ENCODE measurements at regions not wholly inside any gene's neighbourhood (a gene's known extent, or its start where the extent isn't known, plus 50 kb on each side); places are given as distances from the start of the nearest gene placed in this dataset.

DNA sequence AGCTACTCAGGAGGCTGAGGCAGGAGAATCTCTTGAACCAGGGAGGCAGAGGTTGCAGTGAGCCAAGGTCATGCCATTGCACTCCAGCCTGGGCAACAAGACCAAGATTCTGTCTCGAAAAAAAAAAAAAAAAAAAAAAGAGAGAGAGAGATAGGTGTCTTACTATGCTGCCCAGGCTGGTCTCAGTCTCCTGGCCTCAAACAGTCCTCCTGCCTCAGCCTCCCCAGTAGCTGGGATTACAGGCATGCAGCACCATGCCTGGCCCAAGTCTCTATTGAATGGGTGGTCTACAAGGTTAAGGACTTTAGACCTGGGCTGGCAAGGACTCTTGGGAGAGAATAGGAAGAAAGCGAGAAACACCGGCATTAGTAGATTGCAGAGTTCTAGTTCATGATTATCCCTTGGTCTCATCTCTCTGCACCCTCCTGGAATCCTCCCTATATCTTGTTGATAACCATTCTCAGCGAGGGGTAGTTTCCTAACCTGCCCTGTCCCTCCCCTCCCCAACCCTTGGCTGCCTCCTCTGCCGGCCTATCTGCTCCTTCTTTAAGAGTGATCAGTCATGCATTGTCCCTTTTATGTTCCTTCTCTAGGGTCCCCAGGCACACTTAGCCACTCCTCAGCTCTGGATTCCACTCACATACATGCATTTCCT, 128.1 kb upstream of the MAP1LC3B2 start:
- Mint-ChIP-seq H3K36me3 (ENCODE audit: low read depth) (peaks cover 2% of the 10 kb centered on the region), H3K4me1 (ENCODE audit: low read depth) (peaks cover 71% of the 10 kb centered on the region), H3K9me3 (ENCODE audit: low read depth) (peaks cover 5% of the 10 kb centered on the region), H3K27me3 (ENCODE audit: low read depth) (no peaks in the 10 kb centered on the region), H3K4me3 (ENCODE audit: unreplicated experiment) (no peak overlapping the region), H3K27ac (ENCODE audit: unreplicated experiment) (no peak overlapping the region)
- TF ChIP-seq CTCF (IDR thresholded peaks at IDR 0.05): no peak
- no peak for DNase-seq (ENCODE audit: low spot score)

DNA sequence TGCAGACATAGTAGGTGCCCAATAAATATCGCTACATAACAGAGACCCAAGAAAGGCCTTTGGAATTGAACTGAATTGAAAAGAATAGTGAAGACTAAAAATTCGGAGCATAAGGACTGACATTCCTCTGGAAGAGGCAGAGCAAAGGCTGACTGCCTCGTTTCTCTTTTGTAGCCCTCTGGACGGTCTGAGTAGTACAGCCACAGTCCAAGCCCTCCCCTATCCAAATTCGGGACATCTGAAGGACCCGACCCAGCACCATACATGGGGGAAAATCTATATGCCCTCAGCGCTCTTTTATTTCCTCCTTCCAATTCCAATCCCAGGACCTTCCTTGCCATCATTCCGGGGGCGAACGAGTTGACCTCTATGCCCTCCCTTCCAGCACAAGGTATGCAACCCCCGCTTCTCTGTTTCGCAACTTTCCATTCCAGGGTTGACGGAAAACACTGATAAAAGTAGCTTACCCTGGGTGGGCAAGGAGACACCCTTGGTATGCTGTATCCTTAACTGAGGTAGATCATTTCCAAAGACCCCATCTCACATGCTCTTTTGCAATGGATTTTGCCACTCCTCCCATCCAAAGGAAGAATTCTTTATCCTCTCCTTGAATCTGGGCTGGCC, 127.4 kb upstream of the MAP1LC3B2 start:
- H3K36me3 Mint-ChIP-seq (ENCODE audit: low read depth): peaks cover 2% of the 10 kb centered on the region
- no peak for DNase-seq (ENCODE audit: low spot score)
- no peak for TF ChIP-seq CTCF (IDR thresholded peaks at IDR 0.05)
- peaks cover 5% of the 10 kb centered on the region for H3K9me3 Mint-ChIP-seq (ENCODE audit: low read depth)
- H3K27me3 Mint-ChIP-seq (ENCODE audit: low read depth): no peaks in the 10 kb centered on the region
- peaks cover 67% of the 10 kb centered on the region for H3K4me1 Mint-ChIP-seq (ENCODE audit: low read depth)
- H3K4me3 Mint-ChIP-seq (ENCODE audit: unreplicated experiment): no peak overlapping the region
- H3K27ac Mint-ChIP-seq (ENCODE audit: unreplicated experiment): peak overlapping the region; percentile 49

GRCh38 chr12:116432314-116432750, 126.8 kb upstream of the MAP1LC3B2 start:
- Mint-ChIP-seq H3K4me1 (ENCODE audit: low read depth) (peaks cover 61% of the 10 kb centered on the region), H3K36me3 (ENCODE audit: low read depth) (peaks cover 2% of the 10 kb centered on the region), H3K27me3 (ENCODE audit: low read depth) (no peaks in the 10 kb centered on the region), H3K27ac (ENCODE audit: unreplicated experiment) (peak overlapping the region; percentile 49), H3K4me3 (ENCODE audit: unreplicated experiment) (no peak overlapping the region), H3K9me3 (ENCODE audit: low read depth) (peaks cover 5% of the 10 kb centered on the region)
- TF ChIP-seq CTCF (IDR thresholded peaks at IDR 0.05): no peak
- DNase-seq (ENCODE audit: low spot score): no peak

GRCh38 chr12:116433249-116433648, 125.9 kb upstream of the MAP1LC3B2 start:
- Mint-ChIP-seq H3K27me3 (ENCODE audit: low read depth) (no peaks in the 10 kb centered on the region), H3K4me3 (ENCODE audit: unreplicated experiment) (no peak overlapping the region), H3K4me1 (ENCODE audit: low read depth) (peaks cover 59% of the 10 kb centered on the region), H3K36me3 (ENCODE audit: low read depth) (peaks cover 2% of the 10 kb centered on the region), H3K27ac (ENCODE audit: unreplicated experiment) (peak overlapping the region; percentile 98), H3K9me3 (ENCODE audit: low read depth) (peaks cover 5% of the 10 kb centered on the region)
- DNase-seq (ENCODE audit: low spot score): no peak
- no peak for TF ChIP-seq CTCF (IDR thresholded peaks at IDR 0.05)

DNA sequence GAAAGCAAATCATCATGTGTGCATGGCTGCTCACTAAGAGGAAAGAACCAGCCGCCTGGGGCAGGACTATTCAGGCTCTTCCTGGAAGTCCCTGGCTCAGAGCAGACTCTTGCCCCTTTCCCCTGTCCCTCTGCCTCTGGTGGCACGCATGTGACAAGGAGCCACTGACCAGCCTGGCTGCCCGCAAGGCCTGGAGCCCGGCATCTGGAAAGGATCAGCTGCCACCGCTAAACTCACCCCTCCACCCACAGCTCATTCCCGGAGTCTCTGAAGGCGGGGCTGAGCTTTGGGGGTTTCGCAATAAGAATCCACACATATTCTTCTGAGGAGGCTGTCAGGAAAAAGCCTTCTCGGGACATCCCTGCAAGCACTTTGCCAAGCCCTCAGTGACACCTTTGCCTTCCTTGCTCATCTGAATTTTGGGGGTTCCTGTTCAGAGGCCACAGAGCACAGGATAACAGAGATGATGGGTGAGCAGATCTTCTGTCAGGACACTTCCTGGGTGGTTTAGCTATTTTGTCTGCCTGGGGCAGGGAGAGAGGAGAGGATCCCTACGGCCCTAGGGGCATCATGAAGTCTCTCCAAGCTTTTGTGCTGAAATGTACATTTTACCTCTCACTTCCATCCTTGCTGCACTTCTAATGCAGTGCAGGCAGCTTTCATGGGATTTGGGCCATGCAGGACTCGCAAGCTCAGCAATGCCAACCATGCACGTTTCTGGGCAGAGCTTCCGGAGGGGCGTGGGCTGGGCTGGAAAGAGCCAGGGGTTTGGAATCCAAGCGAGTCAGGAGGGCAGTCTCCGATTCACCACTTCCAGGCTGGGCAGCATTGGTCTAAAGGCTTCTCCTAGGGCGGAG, 124.8 kb upstream of the MAP1LC3B2 start:
- H3K36me3 Mint-ChIP-seq (ENCODE audit: low read depth): peaks cover 2% of the 10 kb centered on the region

More for the DNA sequence above, 124.8 kb upstream of the MAP1LC3B2 start:
- peak; percentile 95 for DNase-seq (ENCODE audit: low spot score)
- no peak for TF ChIP-seq CTCF (IDR thresholded peaks at IDR 0.05)
- Mint-ChIP-seq H3K27ac (ENCODE audit: unreplicated experiment) (peak overlapping the region; percentile 98), H3K4me3 (ENCODE audit: unreplicated experiment) (peak overlapping the region; percentile 67), H3K9me3 (ENCODE audit: low read depth) (peaks cover 5% of the 10 kb centered on the region), H3K27me3 (ENCODE audit: low read depth) (no peaks in the 10 kb centered on the region), H3K4me1 (ENCODE audit: low read depth) (peaks cover 54% of the 10 kb centered on the region)

All from chondrocyte (in vitro differentiated cells).